HG03457 (cell line): ENCODE measurements at regions not wholly inside any gene's neighbourhood (a gene's known extent, or its start where the extent isn't known, plus 50 kb on each side); places are given as distances from the start of the nearest gene placed in this dataset.

Experiments
- ATAC-seq: cut with Tn5 transposase; IDR thresholded peaks from one replicate; pipeline ENCODE4 v1.9.1; 2021; ENCODE audit warnings: moderate number of reproducible peaks; ENCODE audit not compliant: unreplicated experiment

DNA sequence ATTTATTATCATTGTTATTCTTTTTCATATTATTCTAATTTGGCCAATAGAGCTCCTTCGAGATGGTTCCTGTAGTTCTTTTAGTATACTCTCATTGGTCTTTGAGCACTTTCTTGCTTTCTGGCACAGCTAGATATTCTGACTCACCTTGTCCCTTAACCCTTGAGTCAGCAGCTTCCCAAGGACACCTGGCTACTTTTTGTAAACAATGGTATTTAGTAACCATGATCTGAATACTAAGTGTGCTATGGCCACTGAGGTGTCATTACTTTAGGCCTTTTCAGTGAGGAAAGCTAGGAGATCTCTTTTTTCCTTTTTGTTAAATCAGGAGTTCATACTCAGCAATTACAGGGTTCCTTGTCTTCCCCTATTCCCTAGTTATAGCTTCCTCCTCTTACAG, 126.5 kb upstream of the CITED2 start:
- ATAC-seq = no peak

GRCh38 chr6:139498715-139499114, 124.3 kb upstream of the CITED2 start:
- ATAC-seq = no peak

DNA sequence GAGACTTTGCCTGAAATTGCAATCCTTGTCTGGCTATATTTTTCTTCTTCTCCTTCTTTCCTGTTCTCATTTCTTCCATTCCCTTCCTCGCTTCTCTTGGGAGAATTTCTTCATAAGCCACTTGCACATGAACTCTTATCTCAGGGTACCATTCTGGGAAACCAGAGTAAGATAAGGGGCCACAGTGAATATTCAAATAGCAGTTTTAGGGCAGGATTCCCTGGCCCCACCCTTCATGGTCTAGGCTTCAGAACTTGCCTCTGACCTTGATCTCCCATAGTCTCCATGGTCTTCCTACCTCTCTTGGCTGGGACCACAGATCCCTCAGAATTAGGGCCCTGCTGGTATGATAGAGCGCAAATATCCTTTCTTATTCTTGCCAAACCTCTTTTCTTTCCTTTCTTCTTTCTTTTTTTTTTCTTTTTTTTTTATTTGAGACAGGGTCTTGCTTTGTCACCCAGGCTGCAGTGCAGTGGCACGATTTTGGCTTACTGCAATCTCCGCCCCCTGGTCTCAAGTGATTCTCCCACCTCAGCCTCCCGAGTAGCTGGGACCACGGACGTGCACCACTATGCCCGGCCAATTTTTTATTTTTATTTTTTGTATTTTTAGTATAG, 123.0 kb upstream of the CITED2 start:
- no peak for ATAC-seq

GRCh38 chr6:139496654-139497344, 122.4 kb upstream of the CITED2 start:
- ATAC-seq = no peak

GRCh38 chr6:139494376-139494990, 120.0 kb upstream of the CITED2 start:
- no peak for ATAC-seq

DNA sequence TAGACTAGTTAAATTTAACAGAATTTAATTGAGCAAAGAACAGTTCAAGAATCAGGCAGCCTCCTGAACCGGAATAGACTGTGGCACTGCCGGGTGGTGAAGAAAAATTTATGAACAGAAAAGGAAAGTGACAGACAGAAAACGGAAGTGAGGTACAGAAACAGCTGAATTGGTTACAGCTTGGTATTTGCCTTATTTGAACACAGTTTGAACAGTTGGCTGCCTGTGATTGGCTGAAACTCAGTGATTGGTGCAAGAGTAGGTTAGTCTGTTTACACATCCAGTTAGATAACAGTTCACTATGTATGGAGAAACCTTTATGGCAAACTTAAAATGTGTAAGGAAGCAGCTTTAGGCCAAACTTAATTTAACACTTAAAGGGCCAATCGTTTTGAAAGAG, 116.0 kb upstream of the CITED2 start:
- no peak for ATAC-seq

DNA sequence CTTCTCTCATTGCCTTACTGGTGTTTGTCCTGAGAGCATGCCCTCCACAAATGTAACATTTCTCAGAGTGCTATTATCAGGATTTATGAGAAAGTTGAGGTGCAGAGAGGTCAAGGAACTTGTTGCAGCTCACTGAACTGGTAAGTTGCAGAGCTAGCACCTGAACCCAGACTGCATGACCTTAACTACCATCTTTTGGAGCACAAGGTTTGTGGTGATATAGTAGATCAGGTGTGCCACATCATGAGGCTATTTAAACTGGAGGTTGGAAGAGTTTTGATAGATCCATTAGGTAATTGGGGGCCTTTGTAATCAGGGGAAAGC, 112.0 kb upstream of the CITED2 start:
- no peak for ATAC-seq

GRCh38 chr6:139485742-139486475, 111.5 kb upstream of the CITED2 start:
- no peak for ATAC-seq

GRCh38 chr6:139485185-139485584, 110.7 kb upstream of the CITED2 start:
- ATAC-seq = no peak

GRCh38 chr6:139483079-139483478, 108.6 kb upstream of the CITED2 start:
- no peak for ATAC-seq

DNA sequence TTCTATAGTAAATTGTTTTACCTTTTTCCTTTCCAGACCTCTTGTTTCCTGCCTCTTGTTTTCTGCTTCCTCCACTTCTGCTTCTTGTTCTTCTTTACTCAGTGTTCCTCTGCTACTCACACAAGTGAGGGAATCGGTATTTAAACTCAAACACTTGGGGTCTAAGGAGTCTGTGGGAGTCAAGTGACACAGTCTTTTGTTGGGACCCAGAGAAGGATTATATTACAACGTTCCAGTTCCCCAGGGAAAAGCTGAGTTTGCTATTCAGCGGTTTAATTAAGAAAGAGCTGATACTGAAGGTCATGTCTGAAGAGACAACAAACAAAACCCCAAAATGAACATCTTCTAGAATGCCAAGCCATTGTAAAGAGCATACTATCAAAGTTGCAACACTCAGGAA, 107.8 kb upstream of the CITED2 start:
- ATAC-seq = no peak

GRCh38 chr6:139480356-139481165, 106.1 kb upstream of the CITED2 start:
- no peak for ATAC-seq

DNA sequence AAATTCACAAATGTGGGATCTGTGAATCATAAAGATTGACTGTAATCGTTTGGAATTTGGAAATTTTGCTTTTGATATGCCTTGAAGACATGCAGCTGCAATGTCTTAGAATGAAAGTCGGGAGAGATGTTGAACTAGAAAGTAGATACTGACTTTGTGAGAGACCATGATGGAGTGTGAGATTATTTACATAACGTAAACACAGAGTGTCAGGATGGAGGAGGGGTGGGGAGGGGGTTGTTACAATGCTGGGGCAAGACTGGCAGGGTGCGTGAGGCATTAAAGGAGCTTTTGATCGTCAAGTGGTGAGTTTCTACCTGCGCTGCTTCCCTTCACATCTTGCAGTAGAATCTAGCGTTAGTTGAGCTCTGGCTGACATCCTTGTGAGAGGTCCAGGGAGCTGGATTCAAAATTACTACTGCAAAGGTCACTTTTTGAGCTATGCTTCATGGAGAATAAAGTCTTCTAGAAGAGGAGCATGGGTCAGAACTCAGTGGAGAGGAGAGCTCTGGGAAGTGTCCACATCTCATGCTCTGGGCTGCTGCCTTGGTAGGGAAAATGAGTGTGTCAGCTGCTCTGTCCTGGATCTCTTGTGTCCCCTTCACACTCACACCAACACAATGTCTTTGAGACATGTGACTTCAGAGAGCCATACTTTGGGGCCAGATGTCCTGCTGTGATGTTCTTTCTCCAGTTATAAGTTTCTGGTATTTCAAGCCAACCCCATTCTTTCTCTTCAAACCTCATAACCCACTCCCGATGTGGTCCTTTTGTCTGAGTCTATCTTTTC, 105.2 kb upstream of the CITED2 start:
- ATAC-seq = no peak

GRCh38 chr6:139475646-139476045, 101.2 kb upstream of the CITED2 start:
- no peak for ATAC-seq

- ATAC-seq = no peak
These were observed 100.8 kb upstream of the CITED2 start for GRCh38 chr6:139475241-139475640.

GRCh38 chr6:139474145-139475108, 100.0 kb upstream of the CITED2 start:
- no peak for ATAC-seq

- ATAC-seq = no peak
These were observed 99.3 kb upstream of the CITED2 start for GRCh38 chr6:139473731-139474130.

GRCh38 chr6:139473231-139473701, 98.8 kb upstream of the CITED2 start:
- ATAC-seq = no peak
